HG03095 (cell line): ENCODE measurements at regions not wholly inside any gene's neighbourhood (a gene's known extent, or its start where the extent isn't known, plus 50 kb on each side); places are given as distances from the start of the nearest gene placed in this dataset.

Experiments
- ATAC-seq: cut with Tn5 transposase; IDR thresholded peaks from one replicate; pipeline ENCODE4 v1.9.1; 2021; ENCODE audit warnings: moderate library complexity; ENCODE audit not compliant: unreplicated experiment

DNA sequence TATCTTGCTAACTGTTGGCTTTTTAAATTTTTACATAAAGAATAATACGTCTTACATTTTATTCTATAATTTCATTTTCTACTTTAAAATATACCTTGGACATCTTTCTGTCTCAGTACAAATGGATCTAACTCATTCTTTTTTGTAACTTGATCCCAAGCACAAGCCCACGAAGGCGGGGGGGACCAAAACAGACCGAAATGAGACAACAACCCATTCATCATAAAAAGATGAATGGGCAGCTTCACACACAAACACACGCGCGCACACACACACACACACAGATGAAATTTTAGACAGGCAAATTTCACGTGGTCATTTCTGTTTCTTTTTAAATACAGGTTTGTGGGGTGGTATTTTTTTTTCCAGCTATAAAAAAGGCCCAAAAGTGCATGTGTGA lies 271.3 kb upstream of the TOPAZ1 start:
- no peak for ATAC-seq

DNA sequence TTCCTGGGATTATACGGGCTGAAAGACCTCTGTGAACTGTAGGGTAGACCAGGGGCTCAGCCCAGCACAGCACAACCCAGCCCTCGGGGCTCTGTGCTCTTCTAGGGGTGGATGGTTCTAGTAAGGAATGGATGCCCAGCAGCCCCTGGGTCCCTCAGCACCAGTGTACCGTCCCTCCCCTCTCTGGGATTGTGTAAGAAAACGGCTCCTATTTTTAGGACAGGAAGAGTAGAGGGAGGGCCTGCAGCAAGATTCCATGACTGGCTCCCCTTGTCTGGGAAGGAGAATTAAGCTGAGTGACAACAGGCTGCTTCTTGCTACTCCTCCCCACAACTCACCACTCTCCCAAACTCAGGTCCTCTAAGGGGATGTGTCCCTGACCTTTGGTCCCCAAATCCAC lies 270.8 kb upstream of the TOPAZ1 start:
- ATAC-seq = no peak

- ATAC-seq = no peak
These were observed 270.2 kb upstream of the TOPAZ1 start for GRCh38 chr3:43971486-43971885.

DNA sequence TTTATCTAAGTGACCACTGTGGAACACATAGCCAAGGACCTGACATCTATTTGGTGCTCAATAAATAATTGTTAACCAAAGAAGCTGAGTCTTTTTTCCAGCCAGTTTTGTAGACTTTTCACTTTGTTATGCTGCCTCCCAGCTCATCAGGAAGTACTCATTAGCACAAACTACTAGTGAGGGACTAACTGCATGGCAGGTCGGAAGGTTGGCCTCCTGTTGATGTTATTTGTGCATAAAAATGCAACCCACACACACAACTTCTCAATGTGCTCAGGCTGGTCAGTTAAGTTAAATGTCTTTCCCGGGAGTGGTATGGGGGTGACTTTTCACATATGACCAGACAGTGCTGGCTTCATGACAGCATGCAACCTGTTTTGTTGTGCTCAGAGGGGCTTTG lies 263.0 kb upstream of the TOPAZ1 start:
- no peak for ATAC-seq

DNA sequence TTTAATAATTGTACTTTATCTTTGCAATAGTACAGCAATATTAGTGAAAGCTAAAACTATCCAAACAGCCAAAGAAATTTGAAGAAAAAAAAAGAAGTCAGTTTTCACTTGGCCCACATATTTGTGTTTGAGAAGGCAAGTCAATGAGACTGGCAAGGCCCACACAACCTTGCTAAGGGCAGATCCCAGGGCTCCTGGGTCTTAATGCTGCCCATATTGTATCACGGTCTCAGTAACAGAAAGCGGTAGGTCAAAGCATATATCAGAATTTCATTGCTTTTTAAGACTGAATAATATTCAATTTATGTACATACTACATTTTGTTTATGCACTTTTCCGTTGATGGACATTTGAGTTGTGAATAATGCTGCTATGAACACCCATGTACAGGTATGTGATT lies 262.0 kb upstream of the TOPAZ1 start:
- no peak for ATAC-seq

DNA sequence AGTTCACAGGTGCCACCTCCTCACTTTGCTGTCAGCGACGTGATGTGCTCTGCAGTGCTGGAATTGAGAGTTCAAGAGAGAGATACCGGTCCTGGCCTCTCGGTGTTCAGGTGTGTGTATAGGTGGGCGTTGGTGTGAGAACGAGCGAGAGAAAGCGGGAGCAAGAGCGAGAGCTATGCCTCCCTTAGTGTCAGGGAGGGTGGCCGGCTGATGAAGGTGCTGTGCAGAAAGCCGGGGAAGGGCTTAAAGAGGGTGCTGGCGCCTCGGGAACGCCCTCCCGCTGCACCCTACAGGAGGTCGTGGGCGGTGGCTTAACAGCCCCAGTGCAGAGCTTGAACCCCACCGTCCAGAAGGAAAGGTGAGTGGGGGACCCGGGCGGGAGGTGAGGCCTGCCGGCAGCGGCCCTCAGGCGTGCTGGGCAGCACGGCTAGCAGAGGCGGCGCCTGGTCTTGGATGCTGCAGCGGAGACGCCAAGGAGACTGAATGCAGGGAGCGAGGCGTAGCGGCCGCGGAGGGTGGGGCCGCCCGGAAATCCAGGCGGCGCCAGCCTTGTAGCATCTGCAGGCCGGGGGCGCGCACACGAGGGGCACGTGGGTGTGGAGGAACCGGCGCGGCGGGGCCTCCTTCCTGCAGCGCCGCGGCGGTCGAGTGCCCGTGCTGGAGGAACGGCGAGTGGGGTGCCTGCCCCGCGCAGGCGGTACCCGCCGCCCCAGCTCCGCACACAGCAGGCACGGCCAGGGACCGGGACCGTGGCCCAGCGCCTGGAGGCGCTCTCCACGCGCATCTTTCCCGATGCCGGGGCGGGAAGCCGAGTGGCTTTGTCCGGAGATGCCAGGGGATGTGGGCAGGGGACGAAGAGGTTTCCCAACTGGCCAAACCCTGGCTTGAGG lies 246.8 kb upstream of the TOPAZ1 start:
- ATAC-seq = no peak

DNA sequence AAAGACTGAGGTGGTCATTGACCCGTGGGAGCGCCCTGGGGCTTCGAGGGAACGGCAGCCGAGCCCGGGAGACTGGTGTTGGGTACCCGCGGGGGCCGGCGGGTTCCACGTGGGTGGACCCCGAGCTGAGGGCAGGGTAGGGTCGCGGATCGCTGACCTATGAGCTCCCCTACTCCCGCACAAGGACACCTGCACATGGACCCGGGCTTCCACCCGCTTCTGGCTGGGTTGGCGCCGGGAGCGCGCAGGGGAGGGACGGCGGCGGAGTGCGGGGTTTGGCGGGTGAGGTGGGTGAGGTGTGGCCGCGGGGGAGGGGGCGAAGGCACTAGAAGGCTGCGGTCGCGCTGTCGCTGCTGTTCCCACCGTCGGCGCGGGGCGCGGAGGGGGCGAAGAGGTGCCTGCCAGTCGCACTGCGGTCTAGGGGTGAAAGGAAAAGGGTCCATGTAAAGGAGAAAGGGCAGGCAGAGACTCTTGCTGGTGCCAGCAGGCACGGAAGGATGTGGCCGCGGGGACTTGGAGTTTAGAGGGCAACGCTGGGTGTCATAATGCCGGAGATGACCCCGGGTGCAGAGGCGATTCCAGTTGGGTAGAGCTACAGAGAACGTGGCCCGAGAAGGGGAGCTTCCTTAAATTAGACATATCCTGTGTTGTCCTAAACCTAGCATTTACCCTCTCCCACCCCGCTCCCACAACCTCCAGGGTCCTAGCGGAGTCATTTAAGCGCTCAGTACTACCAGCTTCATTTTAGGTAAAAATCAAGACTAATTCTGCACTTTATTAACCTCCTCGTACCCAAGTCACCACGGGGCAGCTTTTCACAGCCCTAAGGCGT lies 245.9 kb upstream of the TOPAZ1 start:
- no peak for ATAC-seq

DNA sequence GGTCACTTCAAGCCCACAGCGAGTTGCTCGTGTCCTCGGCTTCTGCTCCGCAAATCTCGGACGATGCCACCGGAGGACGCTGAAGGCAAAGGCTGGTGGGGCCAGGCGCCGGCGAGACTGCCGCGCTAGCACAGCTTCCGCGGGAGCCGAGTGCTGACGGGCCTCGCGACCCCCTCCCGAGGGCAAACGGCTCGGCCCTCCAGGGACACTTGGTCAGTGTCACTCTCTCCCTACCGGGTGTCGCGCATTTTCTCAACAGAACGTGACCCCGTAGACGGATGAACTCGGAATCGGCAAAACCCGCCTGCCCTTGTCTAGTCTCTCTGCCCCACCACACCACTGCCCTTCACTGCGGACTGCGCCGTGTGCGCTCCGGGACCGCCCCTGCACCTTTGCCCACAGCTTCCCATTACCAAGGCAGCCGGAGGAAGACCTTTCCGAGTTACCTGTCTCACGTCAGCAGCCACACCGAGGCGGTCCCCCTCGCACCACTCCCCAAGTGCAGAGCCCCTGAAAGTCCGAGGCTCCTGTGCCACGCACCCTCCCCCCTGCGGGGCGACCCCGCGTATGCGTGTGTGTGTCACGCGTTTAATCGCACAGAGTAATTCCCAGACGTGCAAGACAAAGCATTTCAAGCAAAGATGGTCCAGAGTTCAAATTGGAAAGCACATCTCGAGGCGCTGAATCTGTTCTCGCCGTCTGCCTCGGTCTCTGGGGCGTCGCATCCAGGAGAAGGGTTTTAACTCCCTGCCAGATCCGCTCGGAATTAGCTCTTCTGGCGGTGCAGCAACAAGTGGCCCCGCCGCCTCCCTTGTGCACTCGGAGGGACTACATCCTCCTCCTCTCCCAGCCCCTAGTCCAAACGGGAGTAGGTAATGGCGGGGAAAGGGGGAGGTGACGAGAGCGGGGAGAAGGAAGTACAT lies 245.0 kb upstream of the TOPAZ1 start:
- ATAC-seq = no peak

DNA sequence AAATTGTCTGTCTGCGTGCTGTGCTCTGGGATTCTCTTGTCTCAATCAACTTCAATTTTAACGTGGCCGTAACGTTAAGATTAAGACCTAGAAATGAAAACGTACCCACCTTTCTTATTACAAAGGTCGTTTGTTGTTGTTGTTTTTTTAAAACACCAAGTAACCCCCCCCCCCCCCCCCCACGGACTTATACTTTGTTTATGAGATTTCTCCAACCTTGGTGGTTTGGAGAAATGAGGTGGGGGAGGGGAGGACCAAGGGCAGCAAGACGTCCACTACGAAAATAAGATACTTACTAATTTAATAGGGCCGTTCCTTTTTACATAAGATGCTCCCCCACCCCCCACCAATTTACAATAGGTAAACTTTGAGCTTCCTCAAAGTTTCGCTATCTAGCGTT lies 244.4 kb upstream of the TOPAZ1 start:
- no peak for ATAC-seq

GRCh38 chr3:43997788-43998369 lies 243.8 kb upstream of the TOPAZ1 start:
- no peak for ATAC-seq

DNA sequence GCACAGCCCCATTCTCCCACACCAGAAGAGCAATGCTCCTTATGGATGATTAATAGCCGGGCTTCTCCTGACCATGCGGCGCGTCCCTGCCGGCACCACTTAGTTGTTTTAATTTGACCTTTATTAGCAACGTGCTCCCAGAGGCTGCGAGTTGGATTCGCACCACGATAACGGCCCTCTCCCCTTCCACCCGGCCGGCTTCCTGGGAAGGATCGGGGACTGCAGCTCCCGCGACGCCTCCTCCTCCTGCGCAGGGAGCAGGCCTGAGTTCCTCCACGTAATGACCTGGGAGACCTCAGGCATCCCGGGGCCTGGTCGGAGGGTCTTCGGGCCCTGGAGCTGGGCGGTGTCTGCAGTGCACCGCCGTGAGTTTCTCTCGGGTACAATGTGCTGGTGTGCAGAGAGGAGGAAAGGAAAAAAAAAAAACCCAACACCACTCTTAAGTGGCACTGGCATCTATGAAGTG lies 243.3 kb upstream of the TOPAZ1 start:
- no peak for ATAC-seq

DNA sequence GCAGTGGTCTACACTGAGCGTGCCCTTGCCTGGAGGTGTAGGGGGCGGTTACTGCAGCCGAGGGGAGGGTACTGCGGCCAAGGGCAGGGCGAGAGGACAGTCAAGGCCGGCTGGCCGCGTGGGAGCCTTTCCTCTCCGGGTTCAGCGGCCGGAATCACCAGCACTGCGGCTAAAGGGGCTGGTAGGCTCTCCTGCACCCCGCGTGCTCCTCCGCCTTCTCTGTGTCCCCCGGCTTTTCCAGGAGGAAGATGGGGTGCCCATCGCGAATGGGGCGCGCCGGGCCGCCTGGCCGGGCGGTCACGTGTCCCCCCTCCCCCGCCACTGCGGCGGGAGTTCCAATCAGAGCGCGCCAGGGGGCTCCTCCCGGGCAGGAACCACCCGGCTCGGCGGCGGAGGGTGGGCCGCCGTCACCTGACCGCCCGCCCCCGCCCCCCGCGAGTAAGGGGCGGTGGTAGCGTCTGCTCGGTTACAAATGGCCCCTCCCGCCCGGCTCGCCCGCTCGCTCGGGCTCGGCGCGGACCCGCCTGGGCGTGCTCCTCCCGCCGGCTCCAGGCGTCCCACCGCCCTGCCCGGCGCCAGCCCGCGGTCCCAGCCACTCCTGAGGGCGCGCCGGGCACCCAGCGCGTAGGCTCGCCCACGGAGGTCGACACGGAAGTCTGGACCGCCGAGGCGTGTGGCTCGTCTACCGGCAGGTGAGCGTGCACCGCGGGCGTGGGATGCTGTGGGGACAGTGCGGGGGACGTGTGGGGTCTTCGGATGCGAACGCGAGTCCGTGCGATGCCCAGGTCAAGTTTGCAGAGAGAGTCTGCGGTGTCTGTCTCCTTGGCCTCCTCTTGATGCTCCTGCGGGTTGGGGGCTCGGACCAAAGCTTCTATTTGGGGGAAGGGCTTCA lies 242.6 kb upstream of the TOPAZ1 start:
- peak; percentile 40 for ATAC-seq

- ATAC-seq = no peak
These were observed 241.9 kb upstream of the TOPAZ1 start for GRCh38 chr3:43999728-44000319.

DNA sequence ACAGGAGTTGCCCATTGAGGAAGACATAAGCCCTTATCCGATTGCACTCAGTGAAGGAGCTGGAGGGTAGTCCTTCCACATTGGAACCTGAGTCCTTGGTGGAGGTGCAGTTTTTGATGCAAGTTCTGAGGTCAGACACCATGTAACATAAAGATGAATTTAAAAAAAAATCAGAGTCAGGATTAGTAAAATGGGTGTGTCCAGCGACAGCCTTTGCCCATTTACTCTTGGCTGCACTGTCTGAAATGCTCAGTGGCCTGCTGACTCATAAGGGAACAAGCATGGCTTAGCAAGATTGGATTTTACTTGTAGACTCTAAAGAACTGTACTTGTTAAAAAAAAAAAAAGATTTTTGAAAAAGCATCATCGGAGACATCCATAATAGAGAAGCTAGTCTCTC lies 241.1 kb upstream of the TOPAZ1 start:
- ATAC-seq = no peak

- no peak for ATAC-seq
These were observed 240.6 kb upstream of the TOPAZ1 start for GRCh38 chr3:44001072-44001471.

DNA sequence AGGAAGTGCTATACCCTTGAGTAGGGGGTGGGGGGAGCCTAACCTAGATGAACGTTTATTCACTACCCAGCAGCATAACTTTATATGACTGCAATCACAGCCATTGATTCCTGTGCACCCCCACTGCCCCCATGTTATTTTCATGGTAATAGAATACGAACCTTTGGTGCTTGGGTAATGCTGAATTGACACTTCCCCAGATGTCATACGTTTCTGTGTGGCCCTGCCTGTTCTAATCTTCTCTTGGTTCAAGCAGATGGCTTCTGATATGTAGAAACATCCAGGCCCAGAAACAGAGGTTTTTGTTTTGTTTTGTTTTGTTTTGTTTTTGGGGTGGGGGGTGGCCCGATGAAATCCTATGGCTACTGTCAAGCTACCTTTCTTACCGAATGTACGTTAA lies 237.9 kb upstream of the TOPAZ1 start:
- ATAC-seq = no peak

DNA sequence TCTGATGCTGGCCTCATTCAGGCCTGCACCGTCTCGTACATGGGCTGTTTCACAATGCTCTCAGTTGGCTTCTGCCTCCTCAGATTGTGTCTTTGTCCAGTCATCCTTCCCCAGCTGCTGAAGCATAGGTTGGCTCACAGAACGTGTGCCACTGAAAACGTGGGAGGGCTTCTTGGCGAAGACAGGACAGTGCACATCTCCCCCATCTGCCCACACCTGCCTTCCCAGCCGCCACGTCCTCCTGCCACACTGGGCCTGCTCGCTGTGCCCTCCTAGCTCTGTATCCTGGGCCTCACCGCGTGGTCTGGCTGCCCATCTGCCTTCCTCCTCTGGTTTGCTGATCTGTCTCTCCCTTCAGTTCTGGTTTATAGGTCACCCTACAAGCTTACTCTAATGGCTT lies 230.0 kb upstream of the TOPAZ1 start:
- ATAC-seq = no peak

DNA sequence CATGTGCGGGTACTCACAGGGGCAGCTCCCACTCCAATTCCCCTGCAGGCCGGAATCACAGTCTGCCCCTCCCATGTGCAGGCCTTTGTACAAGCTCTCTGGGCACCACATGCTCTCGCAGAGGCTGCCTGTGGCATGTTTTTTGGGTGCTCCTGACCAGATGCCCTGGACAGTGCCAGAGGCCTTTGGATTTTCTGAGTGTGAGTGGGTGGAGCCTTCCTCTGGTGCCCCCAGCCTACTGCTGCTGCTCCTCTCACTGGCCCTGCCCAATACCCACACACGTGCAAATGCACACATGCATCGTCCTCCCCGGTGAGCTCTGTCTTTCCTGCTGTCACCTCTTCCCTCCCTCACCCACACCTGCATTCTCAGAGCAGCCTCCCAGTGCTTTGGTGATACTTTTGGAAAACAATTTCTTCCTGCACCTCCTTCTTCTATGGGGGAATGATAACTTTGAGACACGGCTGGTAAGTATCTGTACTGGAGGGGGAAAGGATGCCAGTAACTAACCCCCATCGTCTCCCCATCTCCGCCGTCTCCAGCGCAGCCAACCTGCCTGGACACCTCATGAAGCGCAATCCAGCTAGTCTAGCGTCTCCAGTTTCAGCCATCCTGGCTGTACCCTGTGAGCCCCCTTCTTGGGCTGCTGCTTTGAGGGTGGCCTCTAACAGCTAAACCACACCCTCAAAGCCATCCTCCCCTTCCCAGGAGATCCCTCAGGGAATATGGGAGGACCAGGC lies 229.4 kb upstream of the TOPAZ1 start:
- no peak for ATAC-seq

DNA sequence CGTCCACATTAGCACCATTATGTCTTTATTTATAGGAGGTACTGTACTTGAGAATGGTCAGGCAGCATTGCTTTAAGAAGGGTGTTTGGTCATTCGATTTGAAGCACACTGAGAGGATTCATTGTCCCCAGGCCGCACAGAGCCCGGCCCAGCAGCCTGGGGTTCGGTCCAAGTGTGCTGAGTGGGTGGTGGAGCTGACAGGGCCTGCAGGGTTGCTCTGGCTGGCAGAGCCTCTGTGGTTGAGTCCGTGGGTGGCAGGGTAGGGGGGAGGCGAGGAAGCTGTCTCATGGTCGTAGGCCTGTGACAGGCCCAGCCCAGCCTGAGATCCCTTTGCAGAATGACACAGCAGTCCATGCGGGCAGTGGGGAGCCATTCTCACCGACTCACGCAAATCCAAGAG lies 227.7 kb upstream of the TOPAZ1 start:
- ATAC-seq = no peak
